SK-N-MC (cell line): ENCODE measurements at regions not wholly inside any gene's neighbourhood (a gene's known extent, or its start where the extent isn't known, plus 50 kb on each side); places are given as distances from the start of the nearest gene placed in this dataset.

Experiments used
- EZH2 ChIP-seq: fragments of 200-600 bp; sonication (generic); IDR thresholded peaks from one replicate; pipeline ENCODE4 v1.6.1; 2017; ENCODE audit warnings: antibody characterized with exemption
- POLR2AphosphoS5 ChIP-seq: IDR thresholded peaks from 2 replicates; pipeline ENCODE4 v1.6.1; 2012; ENCODE audit warnings: mild to moderate bottlenecking, low read depth, low read length, borderline replicate concordance

DNA sequence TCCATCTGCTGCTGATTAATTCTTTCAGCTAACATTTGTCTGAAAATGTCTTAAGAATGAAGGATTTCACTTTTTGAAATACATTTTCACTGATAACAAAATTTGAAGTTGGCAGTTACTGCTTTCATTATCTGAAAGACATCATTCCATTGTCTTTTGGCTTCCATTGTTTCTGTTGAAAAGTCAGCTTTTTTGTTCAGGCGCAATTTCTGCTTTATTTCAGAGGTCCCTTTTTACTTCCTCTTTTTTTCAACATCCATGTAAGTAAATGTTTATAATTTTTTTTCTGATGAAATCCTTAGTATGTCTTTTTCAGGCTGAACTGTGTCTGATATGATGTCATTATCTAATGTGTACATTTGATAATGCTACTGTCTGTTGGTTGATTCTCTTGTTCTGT is 184.2 kb downstream of the RND3 start:
- no peak for TF ChIP-seq POLR2AphosphoS5
- no peak for TF ChIP-seq EZH2
